NCI-H345 treated with DMSO at 0.1 percent for 48 hours (cell line): ENCODE measurements at regions not wholly inside any gene's neighbourhood (a gene's known extent, or its start where the extent isn't known, plus 50 kb on each side); places are given as distances from the start of the nearest gene placed in this dataset.

Experiments
- DNase-seq: peaks from one replicate; lab custom pipeline; 2025; ENCODE audit not compliant: unreplicated experiment; lab: John Stamatoyannopoulos, UW

GRCh38 chr6:88359530-88360202 is 193.5 kb upstream of the CNR1 start:
- no peak for DNase-seq

GRCh38 chr6:88358846-88359245 is 192.7 kb upstream of the CNR1 start:
- DNase-seq, result no peak

- DNase-seq, result no peak
Measured at GRCh38 chr6:88349511-88349910, 183.4 kb upstream of the CNR1 start.

GRCh38 chr6:88342336-88342735 is 176.2 kb upstream of the CNR1 start:
- no peak for DNase-seq

GRCh38 chr6:88339761-88340160 is 173.6 kb upstream of the CNR1 start:
- no peak for DNase-seq

- DNase-seq, result no peak
Measured at GRCh38 chr6:88321306-88321705, 155.2 kb upstream of the CNR1 start.

GRCh38 chr6:88311561-88311960 is 145.4 kb upstream of the CNR1 start:
- no peak for DNase-seq

- DNase-seq, result no peak
Measured at GRCh38 chr6:88304520-88304919, 138.4 kb upstream of the CNR1 start.

GRCh38 chr6:88302769-88303225 is 136.7 kb upstream of the CNR1 start:
- no peak for DNase-seq

GRCh38 chr6:88301888-88302768 is 136.0 kb upstream of the CNR1 start:
- DNase-seq, result no peak

GRCh38 chr6:88301256-88301655 is 135.1 kb upstream of the CNR1 start:
- DNase-seq, result no peak

- no peak for DNase-seq
Measured at GRCh38 chr6:88298066-88298845, 132.1 kb upstream of the CNR1 start.

- no peak for DNase-seq
Measured at GRCh38 chr6:88296694-88297093, 130.5 kb upstream of the CNR1 start.

- DNase-seq, result no peak
Measured at GRCh38 chr6:88295663-88296062, 129.5 kb upstream of the CNR1 start.

GRCh38 chr6:88294702-88295101 is 128.6 kb upstream of the CNR1 start:
- no peak for DNase-seq

GRCh38 chr6:88290411-88290810 is 124.3 kb upstream of the CNR1 start:
- DNase-seq, result no peak

- no peak for DNase-seq
Measured at GRCh38 chr6:88287696-88288095, 121.5 kb upstream of the CNR1 start.

- DNase-seq, result no peak
Measured at GRCh38 chr6:88276331-88276730, 110.2 kb upstream of the CNR1 start.

GRCh38 chr6:88268508-88268907 is 102.4 kb upstream of the CNR1 start:
- no peak for DNase-seq

- DNase-seq, result no peak
Measured at GRCh38 chr6:88266126-88266525, 100.0 kb upstream of the CNR1 start.

- no peak for DNase-seq
Measured at GRCh38 chr6:88263591-88263990, 97.4 kb upstream of the CNR1 start.

GRCh38 chr6:88262332-88262731 is 96.2 kb upstream of the CNR1 start:
- DNase-seq, result no peak
